ENCODE measurements at regions not wholly inside any gene's neighbourhood (a gene's known extent, or its start where the extent isn't known, plus 50 kb on each side); places are given as distances from the start of the nearest gene placed in this dataset.

GRCh38 chr2:126322342-126322741, 333.6 kb upstream of the GYPC start:
- TF ChIP-seq CTCF (IDR thresholded peaks at IDR 0.05; ENCODE audit: low read depth, low read length) (no peak), EZH2phosphoT487 (IDR thresholded peaks at IDR 0.05; ENCODE audit: low read depth) (no peak)
